SW 1271 (cell line): ENCODE measurements at regions not wholly inside any gene's neighbourhood (a gene's known extent, or its start where the extent isn't known, plus 50 kb on each side); places are given as distances from the start of the nearest gene placed in this dataset.
"Not testable (repeated sequence)": the region's sequence is repeated elsewhere in the genome, so short reads cannot be mapped to it uniquely, and the experiment has no call there.

Experiments
- DNase-seq, 2 experiments: peaks; one replicate each; lab custom pipeline; 2025; lab: John Stamatoyannopoulos, UW

- DNase-seq: no peak
Measured at GRCh38 chr11:70592641-70593165, 194.4 kb downstream of the CTTN start.

- DNase-seq: no peak
Measured at GRCh38 chr11:70593446-70593983, 195.2 kb downstream of the CTTN start.

GRCh38 chr11:70594031-70594430 is 195.7 kb downstream of the CTTN start:
- no peak for DNase-seq

GRCh38 chr11:70594606-70595005 is 196.3 kb downstream of the CTTN start:
- no peak for DNase-seq

GRCh38 chr11:70595016-70595415 is 196.7 kb downstream of the CTTN start:
- DNase-seq: no peak

- no peak for DNase-seq
Measured at GRCh38 chr11:70595452-70595851, 197.1 kb downstream of the CTTN start.

GRCh38 chr11:70596091-70596490 is 197.8 kb downstream of the CTTN start:
- no peak for DNase-seq

- DNase-seq: no peak
Measured at GRCh38 chr11:70597006-70597555, 198.8 kb downstream of the CTTN start.

GRCh38 chr11:70597751-70598625 is 199.7 kb downstream of the CTTN start:
- no peak for DNase-seq

GRCh38 chr11:70600911-70601415 is 202.6 kb downstream of the CTTN start:
- not testable (repeated sequence) for DNase-seq

- DNase-seq: no peak
Measured at GRCh38 chr11:70601861-70602538, 203.7 kb downstream of the CTTN start.

- no peak for DNase-seq
Measured at GRCh38 chr11:70603114-70603755, 204.9 kb downstream of the CTTN start.

GRCh38 chr11:70603756-70604211 is 205.5 kb downstream of the CTTN start:
- no peak for DNase-seq

GRCh38 chr11:70604221-70604620 is 205.9 kb downstream of the CTTN start:
- no peak for DNase-seq

- DNase-seq: no peak
Measured at GRCh38 chr11:70604630-70605467, 206.5 kb downstream of the CTTN start.

- DNase-seq: no peak
Measured at GRCh38 chr11:70605468-70605815, 207.1 kb downstream of the CTTN start.

- DNase-seq: no peak
Measured at GRCh38 chr11:70605846-70606245, 207.5 kb downstream of the CTTN start.

- DNase-seq: no peak
Measured at GRCh38 chr11:70606248-70606950, 208.1 kb downstream of the CTTN start.

- DNase-seq: no peak
Measured at GRCh38 chr11:70606951-70607330, 208.6 kb downstream of the CTTN start.

- DNase-seq: no peak
Measured at GRCh38 chr11:70607561-70607960, 209.2 kb downstream of the CTTN start.
